CD4-positive, alpha-beta T cell treated with Interleukin-15 for 4 hours (primary cell): ENCODE measurements at regions not wholly inside any gene's neighbourhood (a gene's known extent, or its start where the extent isn't known, plus 50 kb on each side); places are given as distances from the start of the nearest gene placed in this dataset.
"Not testable (repeated sequence)": the region's sequence is repeated elsewhere in the genome, so short reads cannot be mapped to it uniquely, and the experiment has no call there.

Experiments used
- DNase-seq: peaks from one replicate; pipeline ENCODE4 v3.0.0-alpha.2; 2020; ENCODE audit warnings: low spot score

DNA sequence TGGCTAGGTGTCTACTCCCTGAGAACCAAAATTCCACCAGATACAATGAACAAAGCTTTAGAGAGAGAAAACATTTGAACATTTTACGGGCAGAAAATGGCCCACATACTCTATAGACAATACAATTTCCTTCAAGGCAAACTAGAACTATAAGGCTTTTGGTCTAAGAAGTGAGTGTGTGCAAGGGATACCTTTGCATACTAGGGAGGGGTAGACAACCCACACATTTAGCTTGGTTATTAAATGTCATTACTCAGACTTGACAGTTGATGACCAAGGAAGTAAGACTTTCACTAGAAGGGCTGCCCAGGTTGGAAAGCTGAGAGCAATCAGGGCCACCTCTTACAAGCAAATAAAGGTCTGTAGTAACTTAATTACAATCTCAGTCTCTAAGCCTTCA, 64.0 kb upstream of the PLEKHM1 start:
- not testable (repeated sequence) for DNase-seq

GRCh38 chr17:45558821-45559220, 68.3 kb upstream of the PLEKHM1 start:
- DNase-seq = not testable (repeated sequence)

DNA sequence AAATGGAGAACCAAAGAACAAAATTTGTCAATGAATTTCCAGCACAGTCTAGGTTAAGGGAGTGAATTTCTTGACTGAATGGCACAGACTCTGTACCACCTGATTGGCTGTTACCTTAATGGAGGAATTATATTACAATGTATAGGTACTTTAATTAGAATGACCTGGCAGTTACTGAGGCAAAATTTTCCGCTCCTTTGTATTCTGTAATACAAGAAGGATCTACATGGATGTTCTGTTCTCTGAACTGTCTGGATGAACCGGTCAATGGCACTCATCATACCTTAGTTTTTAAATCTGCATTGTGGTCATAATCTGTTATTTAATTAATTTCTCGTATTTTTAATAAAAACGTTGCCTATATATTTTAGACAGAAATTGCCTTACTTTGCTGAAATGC, 72.3 kb upstream of the PLEKHM1 start:
- not testable (repeated sequence) for DNase-seq

GRCh38 chr17:45563283-45563682, 72.8 kb upstream of the PLEKHM1 start:
- not testable (repeated sequence) for DNase-seq

- not testable (repeated sequence) for DNase-seq
Observed at GRCh38 chr17:45568275-45568674, 77.8 kb upstream of the PLEKHM1 start.

GRCh38 chr17:45573326-45573725, 82.8 kb upstream of the PLEKHM1 start:
- DNase-seq = not testable (repeated sequence)

DNA sequence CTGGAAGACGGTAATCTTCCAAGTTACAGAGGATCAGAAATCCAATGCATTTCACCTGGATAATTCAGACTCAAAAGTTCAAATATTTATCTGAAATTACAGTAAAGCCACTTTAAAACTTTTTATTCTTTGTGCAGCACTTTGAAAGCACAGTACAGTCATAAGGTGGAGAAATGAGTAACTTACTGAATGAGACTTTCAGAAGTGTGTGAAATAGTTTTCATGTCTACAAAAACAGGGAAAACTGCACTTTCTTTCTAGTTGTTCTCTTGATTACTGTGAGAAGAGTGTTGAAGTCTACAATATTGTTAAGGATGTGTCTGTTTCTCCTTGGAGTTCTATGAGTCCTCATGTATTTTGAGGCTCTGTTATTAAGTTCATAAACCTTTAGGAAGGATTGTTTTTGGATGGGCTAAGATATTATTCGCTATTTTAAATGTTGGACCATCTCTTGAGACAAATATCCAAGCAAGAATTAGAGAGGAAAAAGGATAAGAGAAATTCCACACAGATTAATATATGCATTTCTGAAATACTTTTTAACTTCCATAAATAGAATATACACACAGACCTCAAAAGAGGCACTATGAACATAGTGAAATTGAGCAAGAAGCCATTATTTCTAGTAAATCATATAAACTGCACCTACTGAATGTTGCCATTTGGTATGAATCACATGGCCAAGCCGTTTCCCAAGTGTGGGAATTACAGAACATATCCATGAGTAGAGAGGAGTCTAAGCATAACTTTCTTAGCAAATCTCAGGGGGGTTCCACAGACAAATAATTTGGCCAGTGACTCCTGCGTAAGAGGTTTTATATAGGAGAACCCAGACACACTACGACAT, 83.6 kb upstream of the PLEKHM1 start:
- no peak for DNase-seq

GRCh38 chr17:45575126-45575885, 84.8 kb upstream of the PLEKHM1 start:
- DNase-seq = no peak

DNA sequence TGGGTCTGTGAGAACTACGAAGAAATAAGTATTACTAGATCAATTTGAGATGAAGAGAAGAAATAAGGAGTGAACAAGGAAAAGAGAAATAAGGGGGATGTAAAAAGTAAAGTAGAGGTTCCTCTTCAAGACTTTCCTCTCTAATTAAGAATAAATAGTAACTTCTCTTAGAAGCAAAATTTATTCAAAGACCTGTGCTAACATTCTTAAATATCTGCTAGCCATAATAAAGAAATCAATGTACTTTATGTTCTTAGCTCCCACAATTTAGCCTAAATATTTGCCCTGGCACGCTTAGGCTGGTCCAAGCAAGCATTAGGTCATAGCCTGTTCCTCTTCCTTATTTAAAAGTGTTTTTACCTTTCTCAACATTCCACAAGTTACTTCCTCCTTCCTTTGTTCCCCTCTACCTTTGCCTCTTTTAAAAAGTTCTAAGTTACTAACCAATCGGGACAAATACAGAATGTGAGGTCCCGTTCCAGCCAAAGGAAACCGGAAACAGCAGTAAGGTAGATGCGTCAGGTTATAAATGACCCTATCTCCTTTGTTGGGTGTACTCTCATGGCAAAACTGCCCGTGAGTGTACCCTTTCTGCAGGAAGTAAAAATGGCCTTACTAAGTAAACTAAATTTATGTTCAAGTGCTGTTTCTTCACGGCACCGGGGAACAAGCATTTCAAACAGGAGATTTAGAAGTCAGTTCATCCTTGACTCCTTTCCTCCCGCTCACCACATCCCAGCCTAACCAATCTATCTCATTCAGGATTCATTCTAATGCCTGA, 86.2 kb upstream of the PLEKHM1 start:
- not testable (repeated sequence) for DNase-seq

DNA sequence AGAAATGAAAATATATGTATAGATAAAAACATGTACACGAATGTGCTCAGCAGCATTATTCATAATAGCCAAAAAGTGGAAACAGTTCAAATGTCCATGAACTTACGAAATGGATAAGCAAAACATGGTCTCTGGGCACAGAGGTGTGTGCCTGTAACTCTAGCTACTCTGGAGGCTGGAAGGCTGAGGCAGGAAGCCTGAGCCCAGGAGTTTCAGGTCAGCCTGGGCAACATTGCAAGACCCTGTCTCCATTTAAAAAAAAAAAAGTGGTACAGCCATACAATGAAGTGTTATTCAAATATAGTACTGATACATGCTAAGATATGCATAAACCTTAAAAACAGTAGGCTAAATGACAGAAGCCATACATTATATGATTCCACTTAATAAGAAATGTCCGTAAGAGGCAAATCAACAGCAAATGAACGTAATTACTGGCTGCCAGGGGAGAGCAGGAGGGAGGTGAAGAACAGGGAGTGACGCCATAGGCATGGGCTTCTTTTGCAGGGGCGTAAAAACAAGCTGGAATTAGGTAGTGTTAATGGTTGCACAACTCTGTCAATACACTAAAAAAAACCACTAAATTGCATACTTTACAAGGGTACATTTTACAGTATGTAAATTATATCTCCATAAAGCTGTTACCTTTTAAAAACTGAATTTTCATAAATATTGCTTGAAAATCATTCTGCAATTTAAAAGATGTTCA, 87.2 kb upstream of the PLEKHM1 start:
- DNase-seq = no peak

GRCh38 chr17:45578516-45579455, 88.3 kb upstream of the PLEKHM1 start:
- no peak for DNase-seq

- no peak for DNase-seq
Observed at GRCh38 chr17:45579529-45580495, 89.3 kb upstream of the PLEKHM1 start.

GRCh38 chr17:45580924-45581323, 90.4 kb upstream of the PLEKHM1 start:
- no peak for DNase-seq

GRCh38 chr17:45581860-45582259, 91.3 kb upstream of the PLEKHM1 start:
- no peak for DNase-seq

- DNase-seq = peak; percentile 72
Observed at GRCh38 chr17:45584092-45585036, 93.8 kb upstream of the PLEKHM1 start.

GRCh38 chr17:45585037-45585733, 94.7 kb upstream of the PLEKHM1 start:
- peak; percentile 81 for DNase-seq

GRCh38 chr17:45585794-45586650, 95.5 kb upstream of the PLEKHM1 start:
- DNase-seq = not testable (repeated sequence)
